OCI-LY3 (cell line): ENCODE measurements at regions not wholly inside any gene's neighbourhood (a gene's known extent, or its start where the extent isn't known, plus 50 kb on each side); places are given as distances from the start of the nearest gene placed in this dataset.

Experiments used
- H2AFZ ChIP-seq: fragments of 200-600, 300-600 bp; shearing (Covaris generic); 2 replicates; pipeline ENCODE4 v1.6.0; 2014; ENCODE audit warnings: antibody characterized with exemption, low read depth, low read length
- H3K27ac ChIP-seq: fragments of 200-600, 300-600 bp; sonication (generic); 2 replicates; pipeline ENCODE4 v1.5.1; 2014; ENCODE audit warnings: mild to moderate bottlenecking, low read length, moderate library complexity, mixed read lengths
- H3K27me3 ChIP-seq: fragments of 200-600, 300-600 bp; sonication (generic); 2 replicates; pipeline ENCODE4 v1.6.1; 2014; ENCODE audit warnings: low read depth, low read length, mixed read lengths
- H3K36me3 ChIP-seq: fragments of 200-600, 300-600 bp; sonication (generic); replicated peaks from 2 replicates; pipeline ENCODE3; 2014; ENCODE audit warnings: low read depth, low read length, mixed read lengths
- H3K4me1 ChIP-seq: fragments of 300-600, 200-600 bp; sonication (generic); 2 replicates; pipeline ENCODE4 v1.6.1; 2014; ENCODE audit warnings: low read length, mixed read lengths
- H3K4me2 ChIP-seq: fragments of 200-600, 300-600 bp; sonication (generic); 2 replicates; pipeline ENCODE4 v1.6.1; 2014; ENCODE audit warnings: low read length, mixed read lengths
- H3K4me3 ChIP-seq: fragments of 300-600, 200-600 bp; sonication (generic); 2 replicates; pipeline ENCODE4 v1.5.1; 2014; ENCODE audit warnings: antibody characterized with exemption, mild to moderate bottlenecking, low read length, moderate library complexity
- H3K79me2 ChIP-seq: fragments of 300-600, 200-600 bp; shearing (Covaris generic); 2 replicates; pipeline ENCODE4 v1.6.1; 2014; ENCODE audit warnings: mild to moderate bottlenecking, low read length, mixed read lengths
- H3K9ac ChIP-seq: fragments of 300-600, 200-600 bp; shearing (Covaris generic); 2 replicates; pipeline ENCODE4 v1.6.0; 2014; ENCODE audit warnings: mild to moderate bottlenecking, low read length, moderate library complexity
- H3K9me3 ChIP-seq: fragments of 200-600, 300-600 bp; shearing (Covaris generic); 2 replicates; pipeline ENCODE4 v1.6.1; 2014; ENCODE audit warnings: low read length, mixed read lengths; ENCODE audit not compliant: insufficient read depth
- H4K20me1 ChIP-seq: fragments of 200-600, 300-600 bp; sonication (generic); 2 replicates; pipeline ENCODE4 v1.6.1; 2016; ENCODE audit warnings: low read length, mixed read lengths; ENCODE audit not compliant: insufficient read depth
- EZH2phosphoT487 ChIP-seq: fragments of 200-600 bp; shearing (Covaris generic); IDR thresholded peaks from 2 replicates; pipeline ENCODE4 v1.6.1; 2018; ENCODE audit warnings: antibody characterized with exemption, mixed run types, low read depth
- TF ChIP-seq, protein P1 (sequence below): fragments of 200-600, 300-600 bp; sonication (generic); IDR thresholded peaks from 2 replicates; pipeline ENCODE4 v1.5.1; 2014; ENCODE audit warnings: antibody characterized with exemption, low read length, low read depth

DNA sequence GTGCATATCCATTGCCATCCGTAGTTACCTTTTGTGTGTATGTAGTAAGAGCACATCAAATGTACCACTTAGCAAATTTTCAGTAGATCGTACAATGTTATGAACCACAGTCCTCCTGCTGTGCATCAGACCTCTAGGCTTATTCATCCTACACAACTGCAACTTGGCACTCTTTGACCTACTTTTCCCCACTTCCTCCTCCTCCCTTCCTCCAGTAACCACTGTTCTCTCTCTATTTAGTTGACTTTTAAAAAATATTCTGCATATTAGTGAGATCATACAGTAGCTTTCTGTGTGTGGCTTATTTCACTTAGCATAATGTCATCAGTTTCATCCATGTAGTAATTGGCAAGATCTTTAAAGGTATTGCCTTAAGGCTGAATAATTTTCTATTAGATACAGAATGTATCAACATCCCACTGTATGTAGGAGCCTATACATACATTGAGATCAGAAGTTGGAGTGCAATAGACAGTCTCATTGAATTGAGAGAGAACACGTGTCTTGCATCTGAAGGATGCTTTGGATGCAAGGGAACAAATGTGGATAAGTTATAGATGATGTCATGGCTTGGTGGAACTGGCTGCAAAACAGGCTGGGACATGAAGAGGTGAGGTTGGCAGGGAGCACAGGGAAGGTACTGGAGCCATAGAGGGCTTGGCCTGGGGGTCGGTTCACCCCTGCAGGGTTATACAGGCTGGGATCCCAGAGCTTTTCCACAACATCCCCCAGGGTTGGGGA lies 83.0 kb upstream of the FAM180A start:
- H3K79me2 ChIP-seq: no peaks in the 10 kb centered on the region
- no peak overlapping the region for H3K4me3 ChIP-seq
- H4K20me1 ChIP-seq: no peaks in the 10 kb centered on the region
- H3K4me2 ChIP-seq: no peak overlapping the region
- TF ChIP-seq EZH2phosphoT487: no peak
- TF ChIP-seq, protein P1, sequence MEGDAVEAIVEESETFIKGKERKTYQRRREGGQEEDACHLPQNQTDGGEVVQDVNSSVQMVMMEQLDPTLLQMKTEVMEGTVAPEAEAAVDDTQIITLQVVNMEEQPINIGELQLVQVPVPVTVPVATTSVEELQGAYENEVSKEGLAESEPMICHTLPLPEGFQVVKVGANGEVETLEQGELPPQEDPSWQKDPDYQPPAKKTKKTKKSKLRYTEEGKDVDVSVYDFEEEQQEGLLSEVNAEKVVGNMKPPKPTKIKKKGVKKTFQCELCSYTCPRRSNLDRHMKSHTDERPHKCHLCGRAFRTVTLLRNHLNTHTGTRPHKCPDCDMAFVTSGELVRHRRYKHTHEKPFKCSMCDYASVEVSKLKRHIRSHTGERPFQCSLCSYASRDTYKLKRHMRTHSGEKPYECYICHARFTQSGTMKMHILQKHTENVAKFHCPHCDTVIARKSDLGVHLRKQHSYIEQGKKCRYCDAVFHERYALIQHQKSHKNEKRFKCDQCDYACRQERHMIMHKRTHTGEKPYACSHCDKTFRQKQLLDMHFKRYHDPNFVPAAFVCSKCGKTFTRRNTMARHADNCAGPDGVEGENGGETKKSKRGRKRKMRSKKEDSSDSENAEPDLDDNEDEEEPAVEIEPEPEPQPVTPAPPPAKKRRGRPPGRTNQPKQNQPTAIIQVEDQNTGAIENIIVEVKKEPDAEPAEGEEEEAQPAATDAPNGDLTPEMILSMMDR: no peak
- no peaks in the 10 kb centered on the region for H3K36me3 ChIP-seq
- H3K27ac ChIP-seq: no peak overlapping the region
- peaks cover 86% of the 10 kb centered on the region for H3K27me3 ChIP-seq
- no peaks in the 10 kb centered on the region for H3K9me3 ChIP-seq
- peaks cover 7% of the 10 kb centered on the region for H3K4me1 ChIP-seq
- H2AFZ ChIP-seq: no peak overlapping the region
- H3K9ac ChIP-seq: no peak overlapping the region

DNA sequence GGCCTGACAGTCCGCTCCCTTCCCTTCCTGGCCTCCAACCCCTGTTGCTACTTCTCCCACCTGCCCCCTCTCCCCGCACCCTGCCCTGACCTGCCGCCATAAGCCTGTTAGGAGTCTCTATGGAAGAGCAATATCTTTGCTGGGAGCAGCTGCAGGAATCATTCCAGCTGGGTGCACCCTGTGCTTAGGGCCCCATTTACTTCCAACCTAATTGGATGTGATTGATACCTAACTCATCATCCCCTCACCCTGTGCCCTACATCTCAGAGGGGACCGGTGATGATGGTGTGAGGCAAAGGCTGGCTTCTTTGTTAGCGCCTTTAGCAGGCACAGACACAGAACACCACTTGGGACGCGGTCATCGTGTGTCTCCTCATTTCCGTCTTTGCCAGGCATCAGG lies 80.0 kb upstream of the FAM180A start:
- H3K4me3 ChIP-seq: no peak overlapping the region
- H4K20me1 ChIP-seq: no peaks in the 10 kb centered on the region
- H3K9ac ChIP-seq: no peak overlapping the region
- no peaks in the 10 kb centered on the region for H3K9me3 ChIP-seq
- H3K79me2 ChIP-seq: no peaks in the 10 kb centered on the region
- H3K27me3 ChIP-seq: peaks cover 89% of the 10 kb centered on the region
- H3K36me3 ChIP-seq: no peaks in the 10 kb centered on the region
- H2AFZ ChIP-seq: no peak overlapping the region
- H3K4me1 ChIP-seq: peaks cover 14% of the 10 kb centered on the region
- H3K27ac ChIP-seq: no peak overlapping the region
- no peak overlapping the region for H3K4me2 ChIP-seq
- TF ChIP-seq, protein P1: no peak
- TF ChIP-seq EZH2phosphoT487: no peak

DNA sequence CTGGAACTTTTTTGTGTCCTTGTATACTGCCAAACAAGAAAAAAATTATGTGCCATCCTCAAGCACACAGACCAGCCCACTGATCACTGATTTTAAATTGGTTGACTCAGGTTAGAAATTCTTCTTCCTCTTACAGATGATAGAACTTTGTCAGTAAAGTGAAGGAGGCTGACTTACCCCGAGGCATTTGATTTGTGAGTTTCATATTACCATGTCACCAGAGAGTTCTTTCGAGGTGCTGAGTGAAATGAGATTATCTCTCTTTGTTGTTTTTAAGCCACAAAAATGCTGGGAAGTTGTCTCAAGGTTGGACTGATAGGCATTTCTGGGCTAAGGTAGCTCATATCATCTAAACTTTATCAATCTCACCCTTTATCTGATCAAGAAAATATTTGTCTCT lies 78.8 kb upstream of the FAM180A start:
- H3K4me3 ChIP-seq: no peak overlapping the region
- TF ChIP-seq EZH2phosphoT487: no peak
- TF ChIP-seq, protein P1: no peak
- H3K9me3 ChIP-seq: no peaks in the 10 kb centered on the region
- no peak overlapping the region for H2AFZ ChIP-seq
- H3K27ac ChIP-seq: no peak overlapping the region
- H3K9ac ChIP-seq: no peak overlapping the region
- H3K4me1 ChIP-seq: peaks cover 26% of the 10 kb centered on the region
- no peak overlapping the region for H3K4me2 ChIP-seq
- H4K20me1 ChIP-seq: no peaks in the 10 kb centered on the region
- H3K36me3 ChIP-seq: no peaks in the 10 kb centered on the region
- no peaks in the 10 kb centered on the region for H3K79me2 ChIP-seq
- peaks cover 85% of the 10 kb centered on the region for H3K27me3 ChIP-seq

DNA sequence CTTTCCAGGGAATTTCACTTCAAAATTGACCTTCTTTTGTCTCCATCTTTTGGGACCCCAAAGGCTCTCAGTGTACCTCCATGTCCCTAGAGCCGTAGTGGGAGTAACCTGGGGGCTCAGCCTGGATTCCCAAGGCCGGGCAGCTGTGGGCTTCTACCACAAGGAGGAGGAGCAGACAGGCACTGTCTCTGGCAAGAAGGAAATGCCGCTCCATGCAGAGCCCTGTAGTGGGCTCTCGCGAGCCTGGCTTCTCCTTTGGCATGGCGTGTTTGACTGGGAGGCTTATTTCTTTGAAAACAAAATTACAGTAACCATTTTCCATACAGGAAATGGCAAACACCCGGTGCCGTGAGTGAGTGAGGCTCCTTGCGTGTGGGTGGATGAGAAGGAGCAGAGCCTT lies 76.8 kb upstream of the FAM180A start:
- no peak for TF ChIP-seq EZH2phosphoT487
- TF ChIP-seq, protein P1: no peak
- H4K20me1 ChIP-seq: no peaks in the 10 kb centered on the region
- no peak overlapping the region for H3K4me2 ChIP-seq
- no peak overlapping the region for H2AFZ ChIP-seq
- no peaks in the 10 kb centered on the region for H3K79me2 ChIP-seq
- no peak overlapping the region for H3K9ac ChIP-seq
- peaks cover 79% of the 10 kb centered on the region for H3K27me3 ChIP-seq
- peaks cover 28% of the 10 kb centered on the region for H3K4me1 ChIP-seq
- H3K4me3 ChIP-seq: no peak overlapping the region
- H3K27ac ChIP-seq: no peak overlapping the region
- H3K36me3 ChIP-seq: no peaks in the 10 kb centered on the region
- H3K9me3 ChIP-seq: no peaks in the 10 kb centered on the region
